ENCODE measurements at regions not wholly inside any gene's neighbourhood (a gene's known extent, or its start where the extent isn't known, plus 50 kb on each side); places are given as distances from the start of the nearest gene placed in this dataset.

GRCh38 chr14:81841346-81841745 is 307.7 kb upstream of the SEL1L start:
- no peak for DNase-seq
- H3K4me3 ChIP-seq = no peak overlapping the region
- no peaks in the 10 kb centered on the region for H3K9me3 ChIP-seq
- no peaks in the 10 kb centered on the region for H3K36me3 ChIP-seq
- WGBS, 2 donors (ENCODE audit: low coverage in 1 of 2) = 76 to 85% methylated on average over 5 of the region's 5 CpGs
- H3K27me3 ChIP-seq = no peaks in the 10 kb centered on the region
- no peak overlapping the region for H3K27ac ChIP-seq
- H3K4me1 ChIP-seq = no peaks in the 10 kb centered on the region
- in situ Hi-C loops (cut with MboI; ENCODE audit: low pct_ligation_motif_present in 1 of 4, low pct_unique_long_range_greater_than_20kb in 1 of 4, low sequenced_read_pairs in 3 of 4) = no loop called here
- intact Hi-C loops (cut with DNase I; ENCODE audit: low total_unique reads) = no loop called here
- TF ChIP-seq POLR2A (IDR thresholded peaks at IDR 0.05) (no peak), POLR2AphosphoS5 (IDR thresholded peaks at IDR 0.05) (no peak), EP300 (IDR thresholded peaks at IDR 0.05; ENCODE audit: low read depth) (no peak), CTCF (IDR thresholded peaks at IDR 0.05) (no peak)

GRCh38 chr14:81849714-81850113 is 316.1 kb upstream of the SEL1L start:
- Histone ChIP-seq H3K27ac (no peak overlapping the region), H3K27me3 (no peaks in the 10 kb centered on the region), H3K36me3 (no peaks in the 10 kb centered on the region), H3K9me3 (peaks cover 4 to 6% of the 10 kb centered on the region in 2 donors), H3K4me1 (no peaks in the 10 kb centered on the region), H3K4me3 (no peak overlapping the region)
- TF ChIP-seq POLR2AphosphoS5 (IDR thresholded peaks at IDR 0.05) = no peak
- no peak for TF ChIP-seq POLR2A (IDR thresholded peaks at IDR 0.05)
- no peak for TF ChIP-seq EP300 (IDR thresholded peaks at IDR 0.05; ENCODE audit: low read depth)
- TF ChIP-seq CTCF (IDR thresholded peaks at IDR 0.05) = no peak
- in situ Hi-C loops (cut with MboI; ENCODE audit: low pct_ligation_motif_present in 1 of 4, low pct_unique_long_range_greater_than_20kb in 1 of 4, low sequenced_read_pairs in 3 of 4) = no loop called here
- intact Hi-C loops (cut with DNase I; ENCODE audit: low total_unique reads) = no loop called here
- no peak for DNase-seq
- 63 to 71% methylated on average over 3 of the region's 3 CpGs for WGBS, 2 donors (ENCODE audit: low coverage in 1 of 2)

GRCh38 chr14:81855007-81855406 is 321.4 kb upstream of the SEL1L start:
- DNase-seq = no peak
- 50 to 78% methylated on average over 1 to 2 of the region's 2 CpGs for WGBS, 2 donors (ENCODE audit: low coverage in 1 of 2)
- peaks cover 6 to 10% of the 10 kb centered on the region in 2 donors for H3K9me3 ChIP-seq
- H3K27ac ChIP-seq = no peak overlapping the region
- intact Hi-C loops (cut with DNase I; ENCODE audit: low total_unique reads) = no loop called here
- no peaks in the 10 kb centered on the region for H3K4me1 ChIP-seq
- no peak for TF ChIP-seq POLR2AphosphoS5 (IDR thresholded peaks at IDR 0.05)
- no peak for TF ChIP-seq POLR2A (IDR thresholded peaks at IDR 0.05)
- TF ChIP-seq CTCF (IDR thresholded peaks at IDR 0.05) = no peak
- TF ChIP-seq EP300 (IDR thresholded peaks at IDR 0.05; ENCODE audit: low read depth) = no peak
- in situ Hi-C loops (cut with MboI; ENCODE audit: low pct_ligation_motif_present in 1 of 4, low pct_unique_long_range_greater_than_20kb in 1 of 4, low sequenced_read_pairs in 3 of 4) = no loop called here
- H3K27me3 ChIP-seq = no peaks in the 10 kb centered on the region
- H3K4me3 ChIP-seq = no peak overlapping the region
- H3K36me3 ChIP-seq = no peaks in the 10 kb centered on the region

GRCh38 chr14:81859046-81859445 is 325.4 kb upstream of the SEL1L start:
- H3K4me1 ChIP-seq = no peaks in the 10 kb centered on the region
- H3K4me3 ChIP-seq = no peak overlapping the region
- TF ChIP-seq POLR2A (IDR thresholded peaks at IDR 0.05) = no peak
- TF ChIP-seq EP300 (IDR thresholded peaks at IDR 0.05; ENCODE audit: low read depth) = no peak
- TF ChIP-seq POLR2AphosphoS5 (IDR thresholded peaks at IDR 0.05) = no peak
- TF ChIP-seq CTCF (IDR thresholded peaks at IDR 0.05) = no peak
- peaks cover 5 to 10% of the 10 kb centered on the region in 2 donors for H3K9me3 ChIP-seq
- intact Hi-C loops (cut with DNase I; ENCODE audit: low total_unique reads) (no loop called here), in situ Hi-C loops (cut with MboI; ENCODE audit: low pct_ligation_motif_present in 1 of 4, low pct_unique_long_range_greater_than_20kb in 1 of 4, low sequenced_read_pairs in 3 of 4) (no loop called here)
- H3K27me3 ChIP-seq = no peaks in the 10 kb centered on the region
- 58 to 72% methylated on average over 2 of the region's 2 CpGs for WGBS, 2 donors (ENCODE audit: low coverage in 1 of 2)
- H3K27ac ChIP-seq = no peak overlapping the region
- no peak for DNase-seq
- H3K36me3 ChIP-seq = no peaks in the 10 kb centered on the region

Data from transverse colon (tissue), 4 donors.